K562 (cell line): ENCODE measurements at regions not wholly inside any gene's neighbourhood (a gene's known extent, or its start where the extent isn't known, plus 50 kb on each side); places are given as distances from the start of the nearest gene placed in this dataset.

Source experiments
- ARNT ChIP-seq, 2 experiments: fragments of 450-650 bp; IDR thresholded peaks; 2 replicates each; pipeline ENCODE4 v1.6.1; 2016; ENCODE audit warnings: mild to moderate bottlenecking in 1 of 2
- HMG20B ChIP-seq: fragments of 250-450 bp; sonication (Bioruptor Pico); IDR thresholded peaks from 2 replicates; pipeline ENCODE4 v1.5.0; 2021; ENCODE audit warnings: mild to moderate bottlenecking
- KDM1A ChIP-seq, 2 experiments: fragments of 450-650 bp; IDR thresholded peaks; 2 replicates each; pipeline ENCODE4 v1.6.1; 2016; ENCODE audit warnings: mild to moderate bottlenecking in 2 of 2
- POLR2A ChIP-seq: fragments of 450-650 bp; conservative IDR thresholded peaks from 2 replicates; pipeline ENCODE4 v1.6.1; 2016
- PREB ChIP-seq: sonication (generic); formaldehyde crosslinking; IDR thresholded peaks from 2 replicates; pipeline ENCODE4 v1.8.1; 2023; ENCODE audit warnings: mild to moderate bottlenecking, missing genetic modification reagents
- SPI1 ChIP-seq: IDR thresholded peaks from 2 replicates; pipeline ENCODE4 v1.6.1; 2011; ENCODE audit warnings: low read depth, low read length, control low read depth, borderline replicate concordance
- TCF7 ChIP-seq: sonication (generic); IDR thresholded peaks from 2 replicates; pipeline ENCODE4 v1.6.1; 2016; ENCODE audit warnings: antibody characterized with exemption, borderline replicate concordance
- TCFL5 ChIP-seq: fragments of 250-450 bp; sonication (Bioruptor Pico); conservative IDR thresholded peaks from 2 replicates; pipeline ENCODE4 v1.6.1; 2021; ENCODE audit warnings: mild to moderate bottlenecking, moderate library complexity, matching md5 sums
- TF ChIP-seq, protein P1 (sequence below), 3 experiments: IDR thresholded peaks in 2 of 3; conservative IDR thresholded peaks in 1 of 3; 2 replicates each; pipeline ENCODE4 v1.5.1; 2011 to 2012; ENCODE audit warnings: low read length in 3 of 3, mild to moderate bottlenecking in 3 of 3, control low read depth in 2 of 3, improper control_type of control experiment in 1 of 3, inconsistent platforms in 1 of 3, low read depth in 1 of 3, mixed read lengths in 1 of 3, moderate library complexity in 1 of 3; ENCODE audit not compliant: insufficient read depth in 2 of 3
- TF ChIP-seq, protein P2 (sequence below): sonication (generic); formaldehyde crosslinking; IDR thresholded peaks from 2 replicates; pipeline ENCODE4 v1.8.0; 2022; ENCODE audit warnings: mild to moderate bottlenecking, missing genetic modification reagents

DNA sequence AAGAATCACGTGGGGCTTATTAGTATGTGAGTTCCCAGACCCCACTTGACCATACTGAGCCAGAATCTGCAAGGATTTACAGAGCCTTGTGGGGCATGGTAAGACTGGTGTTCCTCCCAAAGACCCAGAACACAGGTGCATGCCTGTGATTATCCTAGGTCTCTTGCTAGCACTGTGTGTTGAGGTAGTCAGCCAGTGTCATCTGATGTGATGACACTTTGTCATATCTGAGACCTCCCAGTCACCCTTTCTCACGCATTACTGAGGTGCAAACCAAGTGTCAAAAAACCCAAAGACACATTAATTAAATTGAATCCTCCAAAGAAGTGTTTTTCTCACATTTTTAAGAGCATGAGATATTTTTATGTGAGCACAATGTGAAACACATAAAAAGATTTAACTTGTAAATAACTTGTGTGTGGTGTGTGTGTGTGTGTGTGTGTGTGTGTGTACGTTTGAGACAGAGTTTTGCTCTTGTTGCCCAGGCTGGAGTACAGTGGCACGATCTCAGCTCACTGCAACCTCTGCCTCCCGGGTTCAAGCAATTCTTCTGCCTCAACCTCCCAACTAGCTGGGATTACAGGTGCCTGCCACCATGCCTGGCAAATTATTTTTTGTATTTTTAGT, 162.0 kb upstream of the PRPS1L1 start:
- no peak for TF ChIP-seq TCF7
- no peak for TF ChIP-seq ARNT (IDR thresholded peaks at IDR 0.05)
- no peak for TF ChIP-seq TCFL5 (CRISPR knock-in tag)
- TF ChIP-seq POLR2A: no peak
- TF ChIP-seq PREB (CRISPR knock-in tag): no peak
- TF ChIP-seq, protein P1, sequence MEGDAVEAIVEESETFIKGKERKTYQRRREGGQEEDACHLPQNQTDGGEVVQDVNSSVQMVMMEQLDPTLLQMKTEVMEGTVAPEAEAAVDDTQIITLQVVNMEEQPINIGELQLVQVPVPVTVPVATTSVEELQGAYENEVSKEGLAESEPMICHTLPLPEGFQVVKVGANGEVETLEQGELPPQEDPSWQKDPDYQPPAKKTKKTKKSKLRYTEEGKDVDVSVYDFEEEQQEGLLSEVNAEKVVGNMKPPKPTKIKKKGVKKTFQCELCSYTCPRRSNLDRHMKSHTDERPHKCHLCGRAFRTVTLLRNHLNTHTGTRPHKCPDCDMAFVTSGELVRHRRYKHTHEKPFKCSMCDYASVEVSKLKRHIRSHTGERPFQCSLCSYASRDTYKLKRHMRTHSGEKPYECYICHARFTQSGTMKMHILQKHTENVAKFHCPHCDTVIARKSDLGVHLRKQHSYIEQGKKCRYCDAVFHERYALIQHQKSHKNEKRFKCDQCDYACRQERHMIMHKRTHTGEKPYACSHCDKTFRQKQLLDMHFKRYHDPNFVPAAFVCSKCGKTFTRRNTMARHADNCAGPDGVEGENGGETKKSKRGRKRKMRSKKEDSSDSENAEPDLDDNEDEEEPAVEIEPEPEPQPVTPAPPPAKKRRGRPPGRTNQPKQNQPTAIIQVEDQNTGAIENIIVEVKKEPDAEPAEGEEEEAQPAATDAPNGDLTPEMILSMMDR (IDR thresholded peaks at IDR 0.05 in 2 of 3, conservative IDR thresholded peaks at IDR 0.05 in 1 of 3; ENCODE audit: insufficient read depth in 2 of 3, low read depth in 1 of 3, low read length in 3 of 3): no peak
- no peak for TF ChIP-seq HMG20B (CRISPR knock-in tag)
- no peak for TF ChIP-seq SPI1
- TF ChIP-seq, protein P2, sequence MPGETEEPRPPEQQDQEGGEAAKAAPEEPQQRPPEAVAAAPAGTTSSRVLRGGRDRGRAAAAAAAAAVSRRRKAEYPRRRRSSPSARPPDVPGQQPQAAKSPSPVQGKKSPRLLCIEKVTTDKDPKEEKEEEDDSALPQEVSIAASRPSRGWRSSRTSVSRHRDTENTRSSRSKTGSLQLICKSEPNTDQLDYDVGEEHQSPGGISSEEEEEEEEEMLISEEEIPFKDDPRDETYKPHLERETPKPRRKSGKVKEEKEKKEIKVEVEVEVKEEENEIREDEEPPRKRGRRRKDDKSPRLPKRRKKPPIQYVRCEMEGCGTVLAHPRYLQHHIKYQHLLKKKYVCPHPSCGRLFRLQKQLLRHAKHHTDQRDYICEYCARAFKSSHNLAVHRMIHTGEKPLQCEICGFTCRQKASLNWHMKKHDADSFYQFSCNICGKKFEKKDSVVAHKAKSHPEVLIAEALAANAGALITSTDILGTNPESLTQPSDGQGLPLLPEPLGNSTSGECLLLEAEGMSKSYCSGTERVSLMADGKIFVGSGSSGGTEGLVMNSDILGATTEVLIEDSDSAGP (CRISPR knock-in tag): no peak
- TF ChIP-seq KDM1A (IDR thresholded peaks at IDR 0.05): no peak
